ENCODE measurements at regions not wholly inside any gene's neighbourhood (a gene's known extent, or its start where the extent isn't known, plus 50 kb on each side); places are given as distances from the start of the nearest gene placed in this dataset.

- DNase-seq (ENCODE audit: extremely low read depth, low read depth, low spot score), result no peak
Measured at GRCh38 chr2:2689306-2689705, 358.2 kb upstream of the MYT1L start.

GRCh38 chr2:2688254-2688653 lies 357.2 kb upstream of the MYT1L start:
- DNase-seq (ENCODE audit: extremely low read depth, low read depth, low spot score), result no peak

- DNase-seq (ENCODE audit: extremely low read depth, low read depth, low spot score), result no peak
Measured at GRCh38 chr2:2687745-2688144, 356.7 kb upstream of the MYT1L start.

- DNase-seq (ENCODE audit: extremely low read depth, low read depth, low spot score), result no peak
Measured at GRCh38 chr2:2686222-2686621, 355.1 kb upstream of the MYT1L start.

GRCh38 chr2:2683606-2684224 lies 352.6 kb upstream of the MYT1L start:
- no peak for DNase-seq (ENCODE audit: extremely low read depth, low read depth, low spot score)

- no peak for DNase-seq (ENCODE audit: extremely low read depth, low read depth, low spot score)
Measured at GRCh38 chr2:2682700-2683342, 351.7 kb upstream of the MYT1L start.

- no peak for DNase-seq (ENCODE audit: extremely low read depth, low read depth, low spot score)
Measured at GRCh38 chr2:2681711-2682251, 350.7 kb upstream of the MYT1L start.

- no peak for DNase-seq (ENCODE audit: extremely low read depth, low read depth, low spot score)
Measured at GRCh38 chr2:2681085-2681484, 350.0 kb upstream of the MYT1L start.

- DNase-seq (ENCODE audit: extremely low read depth, low read depth, low spot score), result no peak
Measured at GRCh38 chr2:2674831-2675230, 343.8 kb upstream of the MYT1L start.

GRCh38 chr2:2673406-2673805 lies 342.3 kb upstream of the MYT1L start:
- no peak for DNase-seq (ENCODE audit: extremely low read depth, low read depth, low spot score)

GRCh38 chr2:2672249-2672648 lies 341.2 kb upstream of the MYT1L start:
- DNase-seq (ENCODE audit: extremely low read depth, low read depth, low spot score), result no peak

- DNase-seq (ENCODE audit: extremely low read depth, low read depth, low spot score), result no peak
Measured at GRCh38 chr2:2671826-2672225, 340.8 kb upstream of the MYT1L start.

- DNase-seq (ENCODE audit: extremely low read depth, low read depth, low spot score), result no peak
Measured at GRCh38 chr2:2669316-2669715, 338.2 kb upstream of the MYT1L start.

- DNase-seq (ENCODE audit: extremely low read depth, low read depth, low spot score), result no peak
Measured at GRCh38 chr2:2668681-2669265, 337.7 kb upstream of the MYT1L start.

GRCh38 chr2:2667690-2668089 lies 336.6 kb upstream of the MYT1L start:
- DNase-seq (ENCODE audit: extremely low read depth, low read depth, low spot score), result no peak

GRCh38 chr2:2665834-2666133 lies 334.7 kb upstream of the MYT1L start:
- no peak for DNase-seq (ENCODE audit: extremely low read depth, low read depth, low spot score)

GRCh38 chr2:2664989-2665833 lies 334.1 kb upstream of the MYT1L start:
- no peak for DNase-seq (ENCODE audit: extremely low read depth, low read depth, low spot score)

- DNase-seq (ENCODE audit: extremely low read depth, low read depth, low spot score), result no peak
Measured at GRCh38 chr2:2663401-2664036, 332.4 kb upstream of the MYT1L start.

- no peak for DNase-seq (ENCODE audit: extremely low read depth, low read depth, low spot score)
Measured at GRCh38 chr2:2662847-2663356, 331.8 kb upstream of the MYT1L start.

- no peak for DNase-seq (ENCODE audit: extremely low read depth, low read depth, low spot score)
Measured at GRCh38 chr2:2662037-2662846, 331.2 kb upstream of the MYT1L start.

All from glomerular endothelial cell (primary cell).